Hepatocyte (in vitro differentiated cells): ENCODE measurements at regions not wholly inside any gene's neighbourhood (a gene's known extent, or its start where the extent isn't known, plus 50 kb on each side); places are given as distances from the start of the nearest gene placed in this dataset.
A peak's percentile ranks its signal among the peaks of the same experiment; 100 is the strongest.

Experiments
- DNase-seq: peaks from one replicate; pipeline ENCODE4 v3.0.0-alpha.2; 2016; ENCODE audit warnings: low spot score
- H2AFZ ChIP-seq: fragments of 200-600 bp; sonication (generic); 2 replicates; pipeline ENCODE4 v1.6.0; 2016; ENCODE audit warnings: antibody characterized with exemption, mild to moderate bottlenecking
- H3K27ac ChIP-seq: fragments of 200-600 bp; sonication (generic); 2 replicates; pipeline ENCODE4 v1.5.1; 2016; ENCODE audit warnings: mild to moderate bottlenecking
- H3K27me3 ChIP-seq: fragments of 200-600 bp; sonication (generic); 2 replicates; pipeline ENCODE4 v1.6.1; 2016
- H3K36me3 ChIP-seq: fragments of 200-600 bp; sonication (generic); replicated peaks from 2 replicates; pipeline ENCODE4 v1.5.1; 2016; ENCODE audit warnings: low read depth; ENCODE audit not compliant: insufficient read depth
- H3K4me1 ChIP-seq: fragments of 200-600 bp; sonication (generic); 2 replicates; pipeline ENCODE4 v1.5.1; 2016; ENCODE audit warnings: mild to moderate bottlenecking, moderate library complexity; ENCODE audit not compliant: insufficient read depth
- H3K4me2 ChIP-seq: fragments of 200-600 bp; sonication (generic); 2 replicates; pipeline ENCODE4 v1.6.0; 2016
- H3K4me3 ChIP-seq: fragments of 200-600 bp; sonication (generic); 2 replicates; pipeline ENCODE4 v1.5.1; 2016; ENCODE audit warnings: mild to moderate bottlenecking
- H3K79me2 ChIP-seq: fragments of 200-600 bp; sonication (generic); 2 replicates; pipeline ENCODE4 v1.6.0; 2017; ENCODE audit warnings: mild to moderate bottlenecking
- H3K9me2 ChIP-seq: fragments of 200-600 bp; sonication (generic); replicated peaks from 2 replicates; pipeline ENCODE4 v1.6.0; 2017; ENCODE audit warnings: mild to moderate bottlenecking; ENCODE audit not compliant: insufficient read depth
- H3K9me3 ChIP-seq: fragments of 200-600 bp; sonication (generic); 2 replicates; pipeline ENCODE4 v1.5.1; 2016; ENCODE audit warnings: low read depth, mild to moderate bottlenecking
- H4K20me1 ChIP-seq: fragments of 200-600 bp; sonication (generic); 2 replicates; pipeline ENCODE4 v1.6.0; 2016; ENCODE audit warnings: mild to moderate bottlenecking; ENCODE audit not compliant: insufficient read depth, poor library complexity, severe bottlenecking
- CTCF ChIP-seq: fragments of 200-600 bp; sonication (generic); IDR thresholded peaks from 2 replicates; pipeline ENCODE4 v1.5.1; 2016; ENCODE audit warnings: antibody characterized with exemption, mild to moderate bottlenecking; ENCODE audit not compliant: poor library complexity
- EZH2 ChIP-seq: fragments of 200-600 bp; sonication (generic); IDR thresholded peaks from 2 replicates; pipeline ENCODE4 v1.6.1; 2016; ENCODE audit warnings: antibody characterized with exemption, mild to moderate bottlenecking, borderline replicate concordance
- EZH2phosphoT487 ChIP-seq: fragments of 200-600 bp; sonication (generic); IDR thresholded peaks from one replicate; pipeline ENCODE4 v1.6.1; 2018; ENCODE audit warnings: antibody characterized with exemption, mild to moderate bottlenecking, low read depth, moderate library complexity; ENCODE audit not compliant: unreplicated experiment, severe bottlenecking
- WGBS: methylation state at CpG from one replicate; pipeline ENCODE4 v1.1.6; 2016; ENCODE audit warnings: low lambda C conversion rate; ENCODE audit errors: missing lambda C conversion rate; 5-methylcytosine and 5-hydroxymethylcytosine counted together

GRCh38 chr5:153136910-153137614 is 353.4 kb upstream of the GRIA1 start:
- DNase-seq, result no peak
- Histone ChIP-seq H4K20me1 (no peaks in the 10 kb centered on the region), H3K27ac (no peak overlapping the region), H3K9me2 (no peaks in the 10 kb centered on the region), H3K79me2 (no peaks in the 10 kb centered on the region), H3K36me3 (no peaks in the 10 kb centered on the region), H3K4me2 (no peak overlapping the region), H3K4me3 (no peak overlapping the region), H2AFZ (no peak overlapping the region), H3K27me3 (no peaks in the 10 kb centered on the region), H3K9me3 (no peaks in the 10 kb centered on the region), H3K4me1 (no peaks in the 10 kb centered on the region)
- TF ChIP-seq EZH2 (no peak), EZH2phosphoT487 (no peak), CTCF (no peak)
- 84% methylated on average over 6 of the region's 6 CpGs for WGBS

DNA sequence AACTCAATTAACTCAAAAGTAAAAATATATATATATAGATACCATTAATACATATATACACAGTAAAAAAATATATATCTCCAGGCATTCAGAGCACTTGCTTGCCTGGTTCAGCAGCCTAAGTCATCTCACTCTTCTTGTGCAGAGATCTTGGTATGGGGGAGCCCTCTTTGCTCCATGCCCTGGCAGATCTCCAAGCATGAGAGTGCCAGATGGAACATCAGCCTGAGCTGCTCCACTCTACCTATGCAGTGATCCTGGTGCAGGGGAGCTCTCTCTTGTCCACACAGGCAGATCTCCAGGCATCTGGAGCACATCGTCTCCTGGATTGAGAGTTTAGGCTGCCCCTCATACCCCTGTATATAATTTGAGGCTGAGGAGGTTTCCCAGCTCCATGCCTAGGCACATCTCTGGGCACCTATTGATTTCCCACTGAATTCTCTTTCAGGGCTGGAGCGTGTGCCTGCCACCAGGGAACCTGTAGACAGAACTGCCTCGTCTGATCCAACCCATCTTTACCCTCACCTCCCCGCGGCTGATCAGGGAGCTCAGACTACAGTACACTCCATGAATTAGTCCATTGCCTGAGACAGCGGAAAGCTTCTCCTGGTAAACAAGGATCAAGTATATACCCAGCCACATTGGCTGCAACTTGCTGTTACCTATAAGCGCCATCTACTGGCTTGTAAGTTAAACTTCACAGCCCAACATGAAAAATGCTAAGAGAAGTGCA is 342.4 kb upstream of the GRIA1 start:
- Histone ChIP-seq H3K36me3 (no peaks in the 10 kb centered on the region), H3K4me2 (no peak overlapping the region), H2AFZ (no peak overlapping the region), H4K20me1 (no peaks in the 10 kb centered on the region), H3K27me3 (no peaks in the 10 kb centered on the region), H3K27ac (no peak overlapping the region), H3K9me2 (no peaks in the 10 kb centered on the region), H3K79me2 (no peaks in the 10 kb centered on the region), H3K4me1 (no peaks in the 10 kb centered on the region), H3K9me3 (no peaks in the 10 kb centered on the region), H3K4me3 (no peak overlapping the region)
- TF ChIP-seq CTCF (peak; percentile 75), EZH2 (no peak), EZH2phosphoT487 (no peak)
- 26% methylated on average over 7 of the region's 7 CpGs for WGBS
- DNase-seq, result peak; percentile 79

DNA sequence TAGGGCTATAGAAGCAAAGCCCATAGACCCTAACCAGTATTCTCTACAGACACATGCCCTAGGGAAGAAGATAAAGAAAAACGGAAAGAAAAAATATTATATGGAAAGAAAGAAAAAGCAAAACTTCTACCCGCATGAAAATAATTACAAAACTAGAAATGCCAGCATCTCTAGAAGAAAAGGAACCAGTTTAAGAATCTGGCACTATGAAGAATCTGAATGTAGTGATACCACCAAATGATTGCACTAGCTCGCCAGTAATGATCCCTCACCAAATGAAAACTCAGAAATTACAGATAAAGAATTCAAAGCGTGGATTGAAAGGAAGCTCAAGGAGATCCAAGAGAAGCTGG is 341.9 kb upstream of the GRIA1 start:
- H3K9me3 ChIP-seq, result no peaks in the 10 kb centered on the region
- TF ChIP-seq CTCF (no peak), EZH2 (no peak), EZH2phosphoT487 (no peak)
- no peak overlapping the region for H3K4me3 ChIP-seq
- H3K79me2 ChIP-seq, result no peaks in the 10 kb centered on the region
- 29% methylated on average over 4 of the region's 4 CpGs for WGBS
- DNase-seq, result no peak
- H3K27ac ChIP-seq, result no peak overlapping the region
- no peaks in the 10 kb centered on the region for H4K20me1 ChIP-seq
- H3K9me2 ChIP-seq, result no peaks in the 10 kb centered on the region
- no peaks in the 10 kb centered on the region for H3K36me3 ChIP-seq
- no peak overlapping the region for H2AFZ ChIP-seq
- H3K4me2 ChIP-seq, result no peak overlapping the region
- H3K4me1 ChIP-seq, result no peaks in the 10 kb centered on the region
- no peaks in the 10 kb centered on the region for H3K27me3 ChIP-seq
